CD4-positive, alpha-beta T cell treated with Interleukin-4 for 4 hours (primary cell): ENCODE measurements at regions not wholly inside any gene's neighbourhood (a gene's known extent, or its start where the extent isn't known, plus 50 kb on each side); places are given as distances from the start of the nearest gene placed in this dataset.

ENCODE experiments used
- DNase-seq: peaks from one replicate; pipeline ENCODE4 v3.0.0-alpha.2; 2020

GRCh38 chr22:25351631-25352293 is 132.3 kb downstream of the CRYBB2 start:
- DNase-seq, result no peak

DNA sequence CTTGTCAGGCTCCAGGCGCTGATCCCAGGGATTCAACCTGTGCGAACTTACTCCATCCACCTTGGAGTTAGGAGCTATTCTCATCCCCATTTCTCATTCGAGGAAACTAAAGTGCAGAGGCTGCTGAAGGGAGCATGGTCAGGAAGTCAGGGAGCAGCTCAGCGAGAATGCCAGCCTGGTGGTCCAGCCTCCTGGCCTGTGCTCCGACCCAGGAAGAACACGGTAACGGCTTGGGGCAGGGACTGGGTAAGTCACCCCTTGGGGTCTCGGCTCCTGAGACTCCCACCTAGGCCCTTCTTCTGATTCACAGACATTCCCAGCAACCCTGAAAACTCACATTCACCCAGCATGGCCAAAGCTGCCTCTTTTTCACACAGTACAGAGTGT is 132.8 kb downstream of the CRYBB2 start:
- DNase-seq, result no peak

GRCh38 chr22:25353516-25354445 is 134.3 kb downstream of the CRYBB2 start:
- no peak for DNase-seq

GRCh38 chr22:25354456-25354855 is 135.0 kb downstream of the CRYBB2 start:
- DNase-seq, result no peak

- DNase-seq, result no peak
Measured at GRCh38 chr22:25357132-25357455, 137.7 kb downstream of the CRYBB2 start.

- no peak for DNase-seq
Measured at GRCh38 chr22:25357606-25358420, 138.4 kb downstream of the CRYBB2 start.

- no peak for DNase-seq
Measured at GRCh38 chr22:25358421-25359170, 139.2 kb downstream of the CRYBB2 start.

DNA sequence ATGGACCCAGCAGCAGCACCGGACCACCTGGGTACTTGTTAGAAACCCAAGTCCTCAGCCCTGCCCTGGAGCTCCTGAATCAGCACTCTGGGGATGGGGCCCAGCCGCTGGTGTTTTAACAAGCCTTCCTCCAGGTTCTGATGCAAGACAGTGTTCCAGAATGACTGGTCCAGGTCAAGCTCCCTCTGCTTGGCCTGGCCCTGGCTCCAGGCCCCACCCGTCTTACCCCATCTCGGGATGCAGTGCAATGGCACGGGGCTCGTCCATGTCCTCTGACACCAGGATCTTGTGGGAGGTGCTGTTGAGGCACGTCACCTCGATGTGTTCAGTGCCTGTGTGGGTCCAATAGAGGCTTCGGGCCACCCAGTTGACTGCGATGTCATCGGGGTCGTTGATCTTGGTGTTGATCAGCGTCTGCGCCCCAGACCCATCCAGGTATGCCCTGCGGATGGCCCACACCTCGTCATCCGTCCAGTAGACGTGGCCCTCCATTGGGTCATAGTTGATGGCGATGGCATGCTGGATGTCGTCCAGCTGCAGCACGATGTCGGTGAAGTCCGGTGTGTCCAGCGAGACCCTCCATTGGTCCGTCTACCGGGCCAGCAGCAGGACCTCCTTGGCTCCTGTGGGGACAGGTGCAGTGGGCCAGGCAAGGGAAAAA is 140.3 kb downstream of the CRYBB2 start:
- DNase-seq, result no peak

DNA sequence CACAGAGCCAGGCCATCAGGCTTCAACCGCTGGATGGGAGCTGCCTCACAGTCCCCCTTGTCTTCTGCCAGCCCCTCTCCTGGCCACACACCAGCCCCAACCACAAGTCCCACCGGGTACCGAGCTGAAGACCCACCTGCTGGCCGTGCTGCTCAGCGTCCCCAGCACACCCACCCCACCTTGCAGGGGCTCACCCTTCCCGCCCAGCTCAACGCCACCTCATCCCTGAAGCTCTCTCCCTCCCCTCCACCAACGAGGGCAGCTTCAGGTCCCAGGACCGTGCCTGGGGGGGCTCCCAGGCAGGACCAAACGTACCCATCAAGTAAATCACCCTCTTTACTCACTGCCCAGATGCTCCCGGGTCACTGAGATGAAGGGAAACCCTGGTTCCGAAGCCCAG is 141.0 kb downstream of the CRYBB2 start:
- no peak for DNase-seq

DNA sequence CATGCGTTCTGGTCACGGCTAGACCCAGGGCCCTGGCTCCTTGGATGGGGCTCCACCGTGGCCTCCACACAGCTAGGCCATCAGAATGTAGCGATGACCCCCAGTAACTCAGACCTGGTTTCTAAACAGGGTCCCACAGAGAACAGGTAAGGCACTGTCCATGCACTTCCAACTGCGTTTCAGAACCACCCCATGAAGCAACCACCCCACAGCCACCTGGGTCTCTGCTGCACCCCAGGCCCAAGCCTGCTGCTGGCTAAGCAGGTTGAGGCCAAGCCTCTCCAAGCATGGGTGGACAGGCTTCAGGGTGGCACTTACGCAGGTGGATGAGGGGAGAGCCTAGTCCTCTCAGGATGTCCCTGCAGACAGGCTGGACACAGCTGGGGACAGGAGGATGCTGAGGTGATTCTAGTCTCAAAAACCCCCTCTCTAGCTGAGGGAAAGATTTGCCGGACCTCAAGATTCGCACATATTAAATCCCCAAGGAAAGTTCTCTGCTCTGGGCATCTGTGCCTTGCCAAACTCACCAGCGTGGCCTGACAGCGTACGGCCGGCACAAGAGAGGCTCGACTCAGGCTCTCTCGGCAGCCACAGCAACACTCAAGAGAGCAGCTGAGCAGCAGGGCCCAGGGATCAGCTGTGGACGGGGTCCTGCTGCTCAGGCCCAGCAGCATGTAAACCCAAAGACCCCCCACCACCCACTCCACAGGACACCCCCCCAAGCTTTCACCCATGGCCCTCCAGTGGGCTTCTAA is 141.6 kb downstream of the CRYBB2 start:
- DNase-seq, result no peak

DNA sequence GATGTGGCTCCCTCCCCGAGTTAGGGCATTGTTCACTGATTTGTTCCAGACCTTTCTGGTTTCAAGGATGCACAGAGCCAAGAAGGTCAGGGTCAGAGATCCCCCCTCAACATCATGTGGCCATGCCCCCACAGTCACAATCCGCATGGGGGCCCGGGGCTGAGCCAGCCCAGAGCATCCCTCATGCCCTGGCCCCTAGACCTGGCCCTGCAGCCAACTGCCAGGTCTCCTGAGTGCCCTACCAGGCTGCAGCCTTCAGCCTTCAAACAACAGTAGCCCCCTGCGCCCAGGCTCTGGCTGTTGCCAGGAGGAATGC is 142.4 kb downstream of the CRYBB2 start:
- no peak for DNase-seq

- DNase-seq, result peak; percentile 53
Measured at GRCh38 chr22:25362215-25362882, 142.9 kb downstream of the CRYBB2 start.

DNA sequence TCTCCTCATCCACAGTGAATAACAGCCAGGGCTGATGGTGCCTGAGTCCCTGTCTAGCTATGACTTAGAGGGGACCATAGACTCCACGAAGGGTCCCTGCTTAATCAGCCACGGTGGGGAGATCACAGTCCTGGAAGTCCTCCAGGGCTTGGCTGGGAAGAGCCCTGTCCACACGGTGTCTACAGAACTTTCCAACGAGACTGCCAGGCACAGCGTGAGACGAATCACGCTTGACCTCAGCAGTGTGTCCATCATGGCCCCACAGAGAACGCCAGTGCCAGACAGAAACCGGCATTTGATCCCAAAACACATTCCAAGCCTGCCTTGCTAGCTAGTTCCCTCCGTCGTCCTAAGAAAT is 143.4 kb downstream of the CRYBB2 start:
- no peak for DNase-seq

DNA sequence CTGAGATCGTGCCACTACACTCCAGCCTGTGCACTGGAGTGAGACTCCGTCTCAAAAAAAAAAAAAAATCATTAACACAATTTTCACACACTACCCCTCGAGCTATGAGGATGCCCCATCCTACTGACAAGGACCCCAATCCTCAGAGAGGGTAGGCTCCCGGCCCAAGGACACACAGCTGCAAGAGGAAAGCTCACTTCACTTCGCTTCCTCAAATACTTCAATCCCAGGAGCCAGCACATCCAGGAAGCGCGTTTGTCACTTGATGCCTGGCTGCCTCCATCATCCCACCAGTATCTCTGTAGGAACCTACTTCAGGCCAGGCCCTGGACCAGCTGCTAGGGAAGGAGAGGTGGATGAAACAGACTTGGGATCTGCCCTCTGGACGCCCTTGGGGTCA is 144.0 kb downstream of the CRYBB2 start:
- DNase-seq, result no peak

DNA sequence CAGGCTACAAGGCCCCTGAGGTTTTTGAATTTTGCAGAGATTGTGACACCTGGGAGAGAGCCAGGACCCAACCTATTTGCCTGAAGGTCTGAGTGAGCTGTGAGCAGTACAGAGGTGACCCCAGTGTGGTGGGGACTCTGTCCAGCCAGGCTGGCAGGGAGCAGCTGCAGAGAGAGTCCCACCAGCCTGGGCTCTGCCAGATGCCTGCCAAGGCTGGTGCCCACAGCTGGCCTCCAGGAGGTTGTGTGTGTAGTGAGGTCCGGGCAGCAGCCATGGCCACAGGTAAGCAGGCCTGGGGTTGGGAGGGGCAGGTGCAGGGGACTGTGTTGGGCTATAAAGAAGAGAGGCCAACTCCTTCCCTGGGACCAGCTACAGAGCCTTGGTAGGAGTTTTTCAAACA is 144.8 kb downstream of the CRYBB2 start:
- DNase-seq, result no peak

GRCh38 chr22:25364736-25365241 is 145.3 kb downstream of the CRYBB2 start:
- no peak for DNase-seq

GRCh38 chr22:25365491-25366261 is 146.2 kb downstream of the CRYBB2 start:
- DNase-seq, result no peak

DNA sequence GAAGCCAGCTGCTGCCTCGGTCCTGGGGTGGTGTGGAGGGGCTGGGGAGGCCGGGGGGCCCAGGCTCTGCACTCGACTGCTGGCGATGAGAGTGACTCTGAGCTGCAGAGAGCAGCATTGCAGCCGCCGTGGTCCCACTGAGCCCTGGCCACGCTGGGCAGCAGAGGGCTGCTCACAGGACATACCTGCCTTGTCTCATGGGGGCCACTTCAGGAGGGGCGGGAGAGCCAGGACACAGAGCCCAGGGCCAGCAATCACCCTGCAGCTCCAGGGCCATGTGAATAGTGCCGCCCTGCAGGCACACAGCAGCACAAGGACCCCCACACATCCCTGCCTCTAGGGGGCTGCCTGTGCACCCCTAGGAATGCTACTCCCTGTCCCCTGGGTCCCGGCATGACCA is 147.0 kb downstream of the CRYBB2 start:
- no peak for DNase-seq

- DNase-seq, result no peak
Measured at GRCh38 chr22:25366876-25367466, 147.5 kb downstream of the CRYBB2 start.

DNA sequence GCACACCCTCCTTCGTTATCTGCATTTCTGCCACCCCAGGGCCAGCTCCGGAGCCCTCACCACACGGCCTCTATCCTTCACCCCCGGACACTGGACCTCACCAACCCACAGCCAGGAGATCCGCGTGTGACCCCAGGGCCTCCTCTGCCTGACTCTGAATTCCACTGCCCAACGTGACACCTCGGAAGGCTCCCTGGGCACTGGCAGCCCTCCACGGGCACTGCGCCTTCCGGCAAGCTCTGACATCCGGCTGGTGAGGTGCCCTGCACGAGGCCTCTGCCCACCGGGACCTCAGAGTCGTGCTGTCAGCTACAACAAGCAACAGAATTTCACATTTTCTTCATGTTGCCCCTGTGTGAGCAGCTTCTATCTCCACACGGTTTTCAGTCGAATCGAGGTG is 148.3 kb downstream of the CRYBB2 start:
- no peak for DNase-seq
